ENCODE measurements at regions not wholly inside any gene's neighbourhood (a gene's known extent, or its start where the extent isn't known, plus 50 kb on each side); places are given as distances from the start of the nearest gene placed in this dataset.

DNA sequence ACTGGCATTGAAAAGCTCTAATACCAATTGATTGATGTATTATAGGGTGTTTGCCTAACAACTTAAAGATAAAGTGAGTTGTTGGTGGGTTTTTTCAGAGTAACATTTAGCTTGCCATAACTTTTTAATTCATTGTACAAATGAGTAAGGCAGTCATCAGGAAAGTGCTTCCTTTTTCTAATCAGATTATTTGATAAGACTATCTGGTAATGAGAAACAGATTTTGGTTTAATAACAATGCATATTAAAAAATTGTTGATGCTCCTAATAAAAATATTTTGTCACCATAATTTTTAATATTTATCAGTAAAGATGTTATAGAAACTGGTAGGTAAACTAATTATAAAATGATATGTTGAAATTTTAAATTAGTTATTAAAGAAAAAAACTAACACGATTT lies 51.3 kb downstream of the BLTP1 start:
- Mint-ChIP-seq H3K4me3 (no peak overlapping the region), H3K27ac (no peak overlapping the region), H3K36me3 (ENCODE audit: low read depth) (peaks cover 19% of the 10 kb centered on the region), H3K4me1 (ENCODE audit: low read depth) (no peaks in the 10 kb centered on the region), H3K9me3 (no peaks in the 10 kb centered on the region), H3K27me3 (no peaks in the 10 kb centered on the region)
- DNase-seq (no peak), ATAC-seq (no peak)
- ChIA-PET POLR2A (no interaction called here), CTCF (interaction anchor here (0.5 kb wide), 1 partner anchor 315 kb away, joined by 3 read pairs; no protein-coding TSS in a partner anchor)
- intact Hi-C loops (cut with micrococcal nuclease) = no loop called here
- TF ChIP-seq, protein P1, sequence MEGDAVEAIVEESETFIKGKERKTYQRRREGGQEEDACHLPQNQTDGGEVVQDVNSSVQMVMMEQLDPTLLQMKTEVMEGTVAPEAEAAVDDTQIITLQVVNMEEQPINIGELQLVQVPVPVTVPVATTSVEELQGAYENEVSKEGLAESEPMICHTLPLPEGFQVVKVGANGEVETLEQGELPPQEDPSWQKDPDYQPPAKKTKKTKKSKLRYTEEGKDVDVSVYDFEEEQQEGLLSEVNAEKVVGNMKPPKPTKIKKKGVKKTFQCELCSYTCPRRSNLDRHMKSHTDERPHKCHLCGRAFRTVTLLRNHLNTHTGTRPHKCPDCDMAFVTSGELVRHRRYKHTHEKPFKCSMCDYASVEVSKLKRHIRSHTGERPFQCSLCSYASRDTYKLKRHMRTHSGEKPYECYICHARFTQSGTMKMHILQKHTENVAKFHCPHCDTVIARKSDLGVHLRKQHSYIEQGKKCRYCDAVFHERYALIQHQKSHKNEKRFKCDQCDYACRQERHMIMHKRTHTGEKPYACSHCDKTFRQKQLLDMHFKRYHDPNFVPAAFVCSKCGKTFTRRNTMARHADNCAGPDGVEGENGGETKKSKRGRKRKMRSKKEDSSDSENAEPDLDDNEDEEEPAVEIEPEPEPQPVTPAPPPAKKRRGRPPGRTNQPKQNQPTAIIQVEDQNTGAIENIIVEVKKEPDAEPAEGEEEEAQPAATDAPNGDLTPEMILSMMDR (IDR thresholded peaks at IDR 0.05) = no peak

DNA sequence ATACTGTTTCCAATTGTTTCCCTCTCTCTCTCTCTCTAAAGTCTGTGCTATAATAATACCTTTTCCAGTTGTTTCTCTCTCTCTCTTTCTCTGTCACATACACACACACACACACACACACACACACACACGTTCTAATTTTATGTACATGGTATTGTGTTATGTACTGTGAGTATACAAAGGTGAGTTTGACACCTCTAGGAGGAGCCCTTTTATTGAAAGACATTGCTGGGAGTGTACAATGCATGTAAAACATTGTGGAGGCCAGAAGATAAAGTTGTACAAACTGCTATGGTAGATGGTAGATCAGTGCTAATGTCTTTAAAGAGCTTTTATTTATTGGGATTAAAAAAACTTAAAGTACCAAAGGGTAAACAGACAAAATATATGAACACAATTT lies 53.6 kb downstream of the BLTP1 start:
- no peak overlapping the region for H3K27ac Mint-ChIP-seq
- CTCF ChIA-PET = no interaction called here
- H3K4me1 Mint-ChIP-seq (ENCODE audit: low read depth) = no peaks in the 10 kb centered on the region
- H3K9me3 Mint-ChIP-seq = no peaks in the 10 kb centered on the region
- H3K4me3 Mint-ChIP-seq = no peak overlapping the region
- peaks cover 21% of the 10 kb centered on the region for H3K36me3 Mint-ChIP-seq (ENCODE audit: low read depth)
- ATAC-seq (no peak), DNase-seq (no peak)
- POLR2A ChIA-PET = no interaction called here
- TF ChIP-seq, protein P1 (IDR thresholded peaks at IDR 0.05) = no peak
- intact Hi-C loops (cut with micrococcal nuclease) = no loop called here
- no peaks in the 10 kb centered on the region for H3K27me3 Mint-ChIP-seq

DNA sequence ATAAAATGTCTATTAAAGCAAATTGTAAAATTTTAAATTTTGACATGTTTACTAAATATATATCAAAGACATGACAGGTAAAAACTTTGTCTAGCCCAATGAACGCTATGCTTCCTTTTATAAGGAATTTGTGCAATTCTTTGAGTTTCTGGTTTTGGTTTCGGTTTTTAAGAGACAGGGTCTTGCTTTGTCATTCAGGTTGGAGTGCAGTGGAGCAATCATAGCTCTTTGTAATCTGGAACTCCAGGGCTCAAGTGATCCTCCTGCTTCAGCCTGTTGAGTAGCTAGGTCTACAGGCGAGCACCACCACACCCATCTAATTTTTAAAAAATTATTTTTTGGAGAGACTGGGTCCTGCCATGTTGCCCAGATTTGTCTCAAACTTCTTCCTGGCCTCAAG lies 60.7 kb downstream of the BLTP1 start:
- H3K27ac Mint-ChIP-seq = peak overlapping the region; percentile 27
- POLR2A ChIA-PET = no interaction called here
- CTCF ChIA-PET = no interaction called here
- no peak overlapping the region for H3K4me3 Mint-ChIP-seq
- H3K4me1 Mint-ChIP-seq (ENCODE audit: low read depth) = peaks cover 11% of the 10 kb centered on the region
- H3K9me3 Mint-ChIP-seq = no peaks in the 10 kb centered on the region
- no peak for ATAC-seq
- peaks cover 26% of the 10 kb centered on the region for H3K36me3 Mint-ChIP-seq (ENCODE audit: low read depth)
- DNase-seq = no peak
- TF ChIP-seq, protein P1 (IDR thresholded peaks at IDR 0.05) = no peak
- intact Hi-C loops (cut with micrococcal nuclease) = no loop called here
- no peaks in the 10 kb centered on the region for H3K27me3 Mint-ChIP-seq

DNA sequence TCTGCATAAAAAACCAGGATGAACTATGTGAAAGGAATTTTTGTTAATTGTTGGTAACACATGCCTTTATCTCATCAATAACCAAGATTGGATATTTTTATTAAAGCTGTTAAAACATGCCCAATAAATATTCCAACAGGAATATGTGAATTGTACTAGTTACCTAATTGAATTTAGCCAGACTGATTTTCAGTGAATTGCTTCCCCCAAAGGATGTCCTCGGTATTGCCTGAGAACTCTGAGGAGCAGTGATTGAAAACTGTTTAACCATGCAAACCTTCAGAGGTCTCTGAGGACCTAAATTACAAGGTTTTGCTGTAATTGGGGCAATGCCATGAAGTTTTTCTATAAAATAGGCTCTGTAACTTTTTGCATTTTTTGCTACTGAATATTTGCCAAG lies 66.6 kb downstream of the BLTP1 start:
- intact Hi-C loops (cut with micrococcal nuclease) = no loop called here
- no peak for ATAC-seq
- Mint-ChIP-seq H3K4me3 (no peak overlapping the region), H3K36me3 (ENCODE audit: low read depth) (peaks cover 26% of the 10 kb centered on the region), H3K27ac (no peak overlapping the region), H3K4me1 (ENCODE audit: low read depth) (no peaks in the 10 kb centered on the region), H3K9me3 (no peaks in the 10 kb centered on the region), H3K27me3 (no peaks in the 10 kb centered on the region)
- no peak for DNase-seq
- CTCF ChIA-PET = interaction anchor here (0.9 to 3.1 kb wide), 6 partner anchors 11 to 318 kb away, joined by 3 to 12 read pairs (median 3); no protein-coding TSS in a partner anchor
- POLR2A ChIA-PET = no interaction called here
- TF ChIP-seq, protein P1 (IDR thresholded peaks at IDR 0.05) = peak; percentile 51

DNA sequence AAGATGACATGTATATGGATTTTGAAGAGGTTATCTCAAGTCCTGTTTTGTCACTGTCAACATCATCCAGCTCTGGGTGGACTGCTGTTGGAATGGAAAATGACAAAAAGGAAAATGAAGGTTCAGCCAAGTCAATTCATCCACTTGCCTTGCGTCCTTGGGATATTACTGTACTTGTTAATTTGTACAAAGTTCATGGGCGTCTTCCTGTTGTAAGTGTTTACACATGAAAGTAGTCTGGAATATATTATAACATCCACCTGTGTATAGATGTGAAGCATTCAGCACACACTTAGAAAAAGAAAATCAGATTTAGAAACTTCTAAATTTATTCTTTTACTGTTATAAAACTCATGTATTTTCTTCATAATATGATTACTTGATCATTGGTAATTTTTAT lies 67.2 kb downstream of the BLTP1 start:
- CTCF ChIA-PET = interaction anchor here (0.9 to 3.1 kb wide), 5 partner anchors 12 to 270 kb away, joined by 3 to 12 read pairs (median 3); no protein-coding TSS in a partner anchor

More for the DNA sequence above, 67.2 kb downstream of the BLTP1 start:
- TF ChIP-seq, protein P1 (IDR thresholded peaks at IDR 0.05) = no peak
- Mint-ChIP-seq H3K4me1 (ENCODE audit: low read depth) (no peaks in the 10 kb centered on the region), H3K9me3 (no peaks in the 10 kb centered on the region), H3K4me3 (no peak overlapping the region), H3K27me3 (no peaks in the 10 kb centered on the region), H3K36me3 (ENCODE audit: low read depth) (peaks cover 26% of the 10 kb centered on the region), H3K27ac (no peak overlapping the region)
- POLR2A ChIA-PET = no interaction called here
- intact Hi-C loops (cut with micrococcal nuclease) = no loop called here
- ATAC-seq (no peak), DNase-seq (no peak)
